Adrenal gland (tissue), 9 donors: ENCODE measurements at regions not wholly inside any gene's neighbourhood (a gene's known extent, or its start where the extent isn't known, plus 50 kb on each side); places are given as distances from the start of the nearest gene placed in this dataset.
A peak's percentile ranks its signal among the peaks of the same experiment; 100 is the strongest.

ENCODE experiments used
- DNase-seq, 7 donors: peaks; one replicate each; pipeline ENCODE4 v3.0.0-alpha.2; 2019 to 2020
- H3K27ac ChIP-seq, 5 donors: fragments of 200-600 bp; sonication (generic) in 4 of 5; 1 replicate in 3 of 5; 2 replicates in 2 of 5; pipeline versions ENCODE4 v1.5.1 to v1.8.0; 2016 to 2020; ENCODE audit warnings: mild to moderate bottlenecking in 1 of 5
- H3K27me3 ChIP-seq: fragments of 200-600 bp; 2 replicates; pipeline ENCODE4 v1.8.0; 2021
- H3K36me3 ChIP-seq, 2 donors: fragments of 200-600 bp; replicated peaks in 1 of 2; 1 replicate in 1 of 2; 2 replicates in 1 of 2; pipeline versions ENCODE4 v1.5.1 to v1.8.0; 2018 to 2022
- H3K4me1 ChIP-seq, 2 donors: fragments of 200-600 bp; replicated peaks in 1 of 2; 1 replicate in 1 of 2; 2 replicates in 1 of 2; pipeline versions ENCODE4 v1.5.1 to v1.8.0; 2018 to 2021
- H3K4me3 ChIP-seq, 4 donors: fragments of 200-600 bp; sonication (generic) in 3 of 4; one replicate each; pipeline ENCODE4 v1.5.1; 2016 to 2018
- H3K9me3 ChIP-seq, 3 donors: fragments of 200-600 bp; sonication (generic) in 1 of 3; replicated peaks in 1 of 3; 1 replicate in 2 of 3; 2 replicates in 1 of 3; pipeline versions ENCODE4 v1.5.1 to v1.8.0; 2016 to 2021
- CTCF ChIP-seq, 6 experiments: fragments of 450-650 bp in 4 of 6; fragments of 200-600 bp in 2 of 6; sonication (generic) in 1 of 6; IDR thresholded peaks; 1 replicate in 5 of 6; 2 replicates in 1 of 6; pipeline versions ENCODE4 v1.5.1 to v1.8.0; 2016 to 2021; ENCODE audit warnings: antibody characterized with exemption in 6 of 6, mild to moderate bottlenecking in 2 of 6, moderate library complexity in 1 of 6
- POLR2A ChIP-seq, 2 donors: fragments of 450-650 bp; IDR thresholded peaks; one replicate each; pipeline ENCODE4 v1.6.1; 2017; ENCODE audit warnings: antibody characterized with exemption in 2 of 2, mild to moderate bottlenecking in 2 of 2, moderate library complexity in 1 of 2
- WGBS, 4 donors: extraction: QIAGEN DNeasy Blood & Tissue Kit in 2 of 4; methylation state at CpG; one replicate each; pipeline versions ENCODE4 v1.1.5 to v1.1.7; 2013 to 2017; 5-methylcytosine and 5-hydroxymethylcytosine counted together
- intact Hi-C, 2 donors: fragments of 100-400 bp; cut with DNase I; formaldehyde crosslinking; loops; one replicate each; pipeline versions ENCODE4 v1.14.1 to v1.15.0; 2022 to 2023
- donor health status: healthy with polysubstance abuse.
- donor health status: Bipolar disorder and iron deficiency.
- donor health status: DM: yes; HTN: yes; CAD: no.
- donor health status: DM: no; HTN: no; CAD: no.
- donor health status: DM: no; HTN: no; CAD: no.

- TF ChIP-seq CTCF (IDR thresholded peaks at IDR 0.05) (no peak), POLR2A (IDR thresholded peaks at IDR 0.05) (no peak)
- H3K36me3 ChIP-seq = no peaks in the 10 kb centered on the region
- DNase-seq = no peak
- no peak overlapping the region for H3K27ac ChIP-seq
- intact Hi-C loops = no loop called here
- no peaks in the 10 kb centered on the region for H3K4me1 ChIP-seq
- 75 to 89% (median 85%) methylated on average over 1 of the region's 1 CpG for WGBS, 4 donors
- H3K9me3 ChIP-seq = peaks cover 0 to 2% (median 0%) of the 10 kb centered on the region in 3 donors
- H3K4me3 ChIP-seq = no peak overlapping the region
- no peaks in the 10 kb centered on the region for H3K27me3 ChIP-seq
Measured at GRCh38 chr6:167056370-167056769, 57.2 kb downstream of the CEP43 start.

GRCh38 chr6:167058261-167058660, 59.1 kb downstream of the CEP43 start:
- WGBS, 4 donors = 40 to 58% (median 44%) methylated on average over 3 of the region's 3 CpGs
- Histone ChIP-seq H3K9me3 (peaks cover 0 to 2% (median 0%) of the 10 kb centered on the region in 3 donors), H3K27me3 (no peaks in the 10 kb centered on the region), H3K27ac (peak overlapping the region in 2 of 5 donors; percentile 3 to 37), H3K4me3 (no peak overlapping the region), H3K4me1 (no peaks in the 10 kb centered on the region), H3K36me3 (no peaks in the 10 kb centered on the region)
- DNase-seq = peak in 6 of 7 donors; percentile 27 to 80 (median 64)
- no peak for TF ChIP-seq CTCF (IDR thresholded peaks at IDR 0.05)
- TF ChIP-seq POLR2A (IDR thresholded peaks at IDR 0.05) = no peak
- intact Hi-C loops = no loop called here
